GM23338 (cell line): ENCODE measurements at regions not wholly inside any gene's neighbourhood (a gene's known extent, or its start where the extent isn't known, plus 50 kb on each side); places are given as distances from the start of the nearest gene placed in this dataset.

ENCODE experiments used
- CTCF ChIP-seq, 2 experiments: fragments of 200-600 bp in 1 of 2; sonication (generic) in 1 of 2; conservative IDR thresholded peaks; 2 replicates each; pipeline versions ENCODE4 v1.5.1 to v1.6.1; 2016 to 2017; ENCODE audit warnings: antibody characterized with exemption in 2 of 2, low read depth in 2 of 2, mild to moderate bottlenecking in 2 of 2, moderate library complexity in 1 of 2
- EZH2 ChIP-seq: fragments of 200-600 bp; sonication (generic); IDR thresholded peaks from one replicate; pipeline ENCODE4 v1.8.0; 2017; ENCODE audit warnings: antibody characterized with exemption, mild to moderate bottlenecking, low read depth; ENCODE audit not compliant: unreplicated experiment
- EZH2phosphoT487 ChIP-seq: fragments of 200-600 bp; sonication (generic); IDR thresholded peaks from one replicate; pipeline ENCODE4 v1.8.1; 2018; ENCODE audit warnings: antibody characterized with exemption; ENCODE audit not compliant: unreplicated experiment
- JUNB ChIP-seq: IDR thresholded peaks from one replicate; pipeline ENCODE4 v1.6.1; 2016; ENCODE audit warnings: antibody characterized with exemption; ENCODE audit not compliant: unreplicated experiment
- NANOG ChIP-seq: IDR thresholded peaks from 2 replicates; pipeline ENCODE4 v1.6.1; 2016; ENCODE audit warnings: antibody characterized with exemption, borderline replicate concordance
- POLR2AphosphoS5 ChIP-seq: IDR thresholded peaks from 2 replicates; pipeline ENCODE4 v1.6.1; 2016; ENCODE audit warnings: antibody characterized with exemption, low read depth
- REST ChIP-seq: IDR thresholded peaks from one replicate; pipeline ENCODE4 v1.6.1; 2018; ENCODE audit warnings: antibody characterized with exemption; ENCODE audit not compliant: unreplicated experiment
- STAT1 ChIP-seq: IDR thresholded peaks from one replicate; pipeline ENCODE4 v1.6.1; 2016; ENCODE audit warnings: antibody characterized with exemption; ENCODE audit not compliant: unreplicated experiment
- ZNF114 ChIP-seq: fragments of 250-450 bp; sonication (Bioruptor Pico); IDR thresholded peaks from 2 replicates; pipeline ENCODE4 v1.5.0; 2020; ENCODE audit warnings: mild to moderate bottlenecking, moderate library complexity
- TF ChIP-seq, protein P1 (sequence below): IDR thresholded peaks from 2 replicates; pipeline ENCODE4 v1.6.1; 2016; ENCODE audit warnings: antibody characterized with exemption
- TF ChIP-seq, protein P2 (sequence below): fragments of 250-450 bp; sonication (Bioruptor Pico); IDR thresholded peaks from 2 replicates; pipeline ENCODE4 v1.5.0; 2020; ENCODE audit warnings: mild to moderate bottlenecking, moderate library complexity

DNA sequence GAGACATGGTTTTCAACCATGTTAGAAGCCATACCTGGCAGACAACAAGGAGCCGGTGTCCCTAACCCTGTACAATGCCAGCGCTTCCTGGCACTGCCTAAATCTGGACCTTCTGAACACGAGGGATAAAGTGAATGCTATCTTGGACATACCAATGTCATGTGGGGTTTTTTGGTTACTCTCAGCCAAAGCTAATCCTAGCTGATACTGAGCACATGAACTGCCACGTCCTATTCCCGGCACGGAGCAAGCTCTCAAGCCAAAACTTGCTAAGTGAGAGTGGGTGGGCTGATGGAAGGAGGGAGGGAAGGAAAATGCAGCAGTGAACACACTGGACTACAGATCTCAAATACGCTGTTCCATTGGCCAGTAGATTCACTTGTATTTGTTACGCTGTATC, 226.1 kb downstream of the BCOR start:
- TF ChIP-seq CTCF (conservative IDR thresholded peaks at IDR 0.05; ENCODE audit: low read depth in 2 of 2) (no peak), EZH2 (no peak), EZH2phosphoT487 (no peak), REST (no peak), JUNB (no peak), POLR2AphosphoS5 (no peak), ZNF114 (CRISPR knock-in tag) (no peak), NANOG (no peak), STAT1 (no peak)
- TF ChIP-seq, protein P1, sequence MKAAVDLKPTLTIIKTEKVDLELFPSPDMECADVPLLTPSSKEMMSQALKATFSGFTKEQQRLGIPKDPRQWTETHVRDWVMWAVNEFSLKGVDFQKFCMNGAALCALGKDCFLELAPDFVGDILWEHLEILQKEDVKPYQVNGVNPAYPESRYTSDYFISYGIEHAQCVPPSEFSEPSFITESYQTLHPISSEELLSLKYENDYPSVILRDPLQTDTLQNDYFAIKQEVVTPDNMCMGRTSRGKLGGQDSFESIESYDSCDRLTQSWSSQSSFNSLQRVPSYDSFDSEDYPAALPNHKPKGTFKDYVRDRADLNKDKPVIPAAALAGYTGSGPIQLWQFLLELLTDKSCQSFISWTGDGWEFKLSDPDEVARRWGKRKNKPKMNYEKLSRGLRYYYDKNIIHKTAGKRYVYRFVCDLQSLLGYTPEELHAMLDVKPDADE: no peak
- TF ChIP-seq, protein P2, sequence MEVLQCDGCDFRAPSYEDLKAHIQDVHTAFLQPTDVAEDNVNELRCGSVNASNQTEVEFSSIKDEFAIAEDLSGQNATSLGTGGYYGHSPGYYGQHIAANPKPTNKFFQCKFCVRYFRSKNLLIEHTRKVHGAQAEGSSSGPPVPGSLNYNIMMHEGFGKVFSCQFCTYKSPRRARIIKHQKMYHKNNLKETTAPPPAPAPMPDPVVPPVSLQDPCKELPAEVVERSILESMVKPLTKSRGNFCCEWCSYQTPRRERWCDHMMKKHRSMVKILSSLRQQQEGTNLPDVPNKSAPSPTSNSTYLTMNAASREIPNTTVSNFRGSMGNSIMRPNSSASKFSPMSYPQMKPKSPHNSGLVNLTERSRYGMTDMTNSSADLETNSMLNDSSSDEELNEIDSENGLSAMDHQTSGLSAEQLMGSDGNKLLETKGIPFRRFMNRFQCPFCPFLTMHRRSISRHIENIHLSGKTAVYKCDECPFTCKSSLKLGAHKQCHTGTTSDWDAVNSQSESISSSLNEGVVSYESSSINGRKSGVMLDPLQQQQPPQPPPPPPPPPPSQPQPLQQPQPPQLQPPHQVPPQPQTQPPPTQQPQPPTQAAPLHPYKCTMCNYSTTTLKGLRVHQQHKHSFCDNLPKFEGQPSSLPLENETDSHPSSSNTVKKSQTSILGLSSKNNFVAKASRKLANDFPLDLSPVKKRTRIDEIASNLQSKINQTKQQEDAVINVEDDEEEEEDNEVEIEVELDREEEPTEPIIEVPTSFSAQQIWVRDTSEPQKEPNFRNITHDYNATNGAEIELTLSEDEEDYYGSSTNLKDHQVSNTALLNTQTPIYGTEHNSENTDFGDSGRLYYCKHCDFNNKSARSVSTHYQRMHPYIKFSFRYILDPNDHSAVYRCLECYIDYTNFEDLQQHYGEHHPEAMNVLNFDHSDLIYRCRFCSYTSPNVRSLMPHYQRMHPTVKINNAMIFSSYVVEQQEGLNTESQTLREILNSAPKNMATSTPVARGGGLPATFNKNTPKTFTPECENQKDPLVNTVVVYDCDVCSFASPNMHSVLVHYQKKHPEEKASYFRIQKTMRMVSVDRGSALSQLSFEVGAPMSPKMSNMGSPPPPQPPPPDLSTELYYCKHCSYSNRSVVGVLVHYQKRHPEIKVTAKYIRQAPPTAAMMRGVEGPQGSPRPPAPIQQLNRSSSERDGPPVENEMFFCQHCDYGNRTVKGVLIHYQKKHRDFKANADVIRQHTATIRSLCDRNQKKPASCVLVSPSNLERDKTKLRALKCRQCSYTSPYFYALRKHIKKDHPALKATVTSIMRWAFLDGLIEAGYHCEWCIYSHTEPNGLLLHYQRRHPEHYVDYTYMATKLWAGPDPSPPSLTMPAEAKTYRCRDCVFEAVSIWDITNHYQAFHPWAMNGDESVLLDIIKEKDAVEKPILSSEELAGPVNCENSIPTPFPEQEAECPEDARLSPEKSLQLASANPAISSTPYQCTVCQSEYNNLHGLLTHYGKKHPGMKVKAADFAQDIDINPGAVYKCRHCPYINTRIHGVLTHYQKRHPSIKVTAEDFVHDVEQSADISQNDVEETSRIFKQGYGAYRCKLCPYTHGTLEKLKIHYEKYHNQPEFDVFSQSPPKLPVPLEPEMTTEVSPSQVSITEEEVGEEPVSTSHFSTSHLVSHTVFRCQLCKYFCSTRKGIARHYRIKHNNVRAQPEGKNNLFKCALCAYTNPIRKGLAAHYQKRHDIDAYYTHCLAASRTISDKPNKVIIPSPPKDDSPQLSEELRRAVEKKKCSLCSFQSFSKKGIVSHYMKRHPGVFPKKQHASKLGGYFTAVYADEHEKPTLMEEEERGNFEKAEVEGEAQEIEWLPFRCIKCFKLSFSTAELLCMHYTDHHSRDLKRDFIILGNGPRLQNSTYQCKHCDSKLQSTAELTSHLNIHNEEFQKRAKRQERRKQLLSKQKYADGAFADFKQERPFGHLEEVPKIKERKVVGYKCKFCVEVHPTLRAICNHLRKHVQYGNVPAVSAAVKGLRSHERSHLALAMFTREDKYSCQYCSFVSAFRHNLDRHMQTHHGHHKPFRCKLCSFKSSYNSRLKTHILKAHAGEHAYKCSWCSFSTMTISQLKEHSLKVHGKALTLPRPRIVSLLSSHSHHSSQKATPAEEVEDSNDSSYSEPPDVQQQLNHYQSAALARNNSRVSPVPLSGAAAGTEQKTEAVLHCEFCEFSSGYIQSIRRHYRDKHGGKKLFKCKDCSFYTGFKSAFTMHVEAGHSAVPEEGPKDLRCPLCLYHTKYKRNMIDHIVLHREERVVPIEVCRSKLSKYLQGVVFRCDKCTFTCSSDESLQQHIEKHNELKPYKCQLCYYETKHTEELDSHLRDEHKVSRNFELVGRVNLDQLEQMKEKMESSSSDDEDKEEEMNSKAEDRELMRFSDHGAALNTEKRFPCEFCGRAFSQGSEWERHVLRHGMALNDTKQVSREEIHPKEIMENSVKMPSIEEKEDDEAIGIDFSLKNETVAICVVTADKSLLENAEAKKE (CRISPR knock-in tag): no peak
